Natural killer cell (primary cell): ENCODE measurements at regions not wholly inside any gene's neighbourhood (a gene's known extent, or its start where the extent isn't known, plus 50 kb on each side); places are given as distances from the start of the nearest gene placed in this dataset.

ENCODE experiments used
- ATAC-seq, 3 donors: fragments of 150-1000 bp in 2 of 3; fragments of 200-7000 bp in 1 of 3; cut with Tn5 transposase; 1 replicate in 1 of 3; 2 replicates in 2 of 3; pipeline ENCODE4 v1.10.0; 2021; ENCODE audit warnings: mild to moderate bottlenecking in 2 of 3, moderate library complexity in 2 of 3
- DNase-seq, 2 donors: peaks; one replicate each; pipeline versions ENCODE4 v3.0.0 to v3.0.0-alpha.2; 2013 to 2021; ENCODE audit warnings: mixed read lengths in 1 of 2
- H3K27ac ChIP-seq: one replicate; pipeline ENCODE4 v1.5.1; 2013; ENCODE audit warnings: mild to moderate bottlenecking, low read length
- H3K27me3 ChIP-seq: one replicate; pipeline ENCODE4 v1.6.1; 2013; ENCODE audit warnings: low read length; ENCODE audit not compliant: control insufficient read depth, insufficient read depth
- H3K36me3 ChIP-seq: one replicate; pipeline ENCODE4 v1.6.1; 2013; ENCODE audit warnings: low read length; ENCODE audit not compliant: control insufficient read depth, insufficient read depth
- H3K4me1 ChIP-seq: one replicate; pipeline ENCODE4 v1.6.1; 2013; ENCODE audit warnings: low read length; ENCODE audit not compliant: control insufficient read depth, insufficient read depth
- H3K4me3 ChIP-seq: one replicate; pipeline ENCODE4 v1.5.1; 2013; ENCODE audit warnings: low read length
- H3K9me3 ChIP-seq: one replicate; pipeline ENCODE4 v1.6.1; 2013; ENCODE audit warnings: low read length; ENCODE audit not compliant: control insufficient read depth, insufficient read depth
- H3K27ac Mint-ChIP-seq, 2 donors: one replicate each; pipeline ENCODE4 v1.8.0; 2022; ENCODE audit warnings: mild to moderate bottlenecking in 2 of 2, mixed read lengths in 2 of 2, moderate library complexity in 1 of 2
- H3K27me3 Mint-ChIP-seq, 2 donors: one replicate each; pipeline ENCODE4 v1.8.0; 2022; ENCODE audit warnings: low read depth in 2 of 2, mixed read lengths in 2 of 2
- H3K36me3 Mint-ChIP-seq: one replicate; pipeline ENCODE4 v1.8.0; 2022; ENCODE audit warnings: mixed read lengths
- H3K4me1 Mint-ChIP-seq, 2 donors: one replicate each; pipeline ENCODE4 v1.8.0; 2022; ENCODE audit warnings: mixed read lengths in 2 of 2
- H3K4me3 Mint-ChIP-seq: one replicate; pipeline ENCODE4 v1.8.0; 2022; ENCODE audit warnings: mild to moderate bottlenecking, moderate library complexity, mixed read lengths
- H3K9me3 Mint-ChIP-seq, 2 donors: one replicate each; pipeline ENCODE4 v1.8.0; 2022; ENCODE audit warnings: mixed read lengths in 2 of 2
- WGBS: methylation state at CpG from one replicate; pipeline ENCODE4 v1.1.7; 2013; ENCODE audit warnings: missing lambda C conversion rate; ENCODE audit not compliant: insufficient coverage; 5-methylcytosine and 5-hydroxymethylcytosine counted together
- intact Hi-C: fragments of 100-400 bp; cut with micrococcal nuclease; formaldehyde crosslinking; loops from one replicate; pipeline ENCODE4 v1.14.2; 2022
- TF ChIP-seq, protein P1 (sequence below): fragments of 200-600 bp; IDR thresholded peaks from one replicate; pipeline ENCODE4 v1.8.0; 2022; ENCODE audit warnings: antibody characterized with exemption

DNA sequence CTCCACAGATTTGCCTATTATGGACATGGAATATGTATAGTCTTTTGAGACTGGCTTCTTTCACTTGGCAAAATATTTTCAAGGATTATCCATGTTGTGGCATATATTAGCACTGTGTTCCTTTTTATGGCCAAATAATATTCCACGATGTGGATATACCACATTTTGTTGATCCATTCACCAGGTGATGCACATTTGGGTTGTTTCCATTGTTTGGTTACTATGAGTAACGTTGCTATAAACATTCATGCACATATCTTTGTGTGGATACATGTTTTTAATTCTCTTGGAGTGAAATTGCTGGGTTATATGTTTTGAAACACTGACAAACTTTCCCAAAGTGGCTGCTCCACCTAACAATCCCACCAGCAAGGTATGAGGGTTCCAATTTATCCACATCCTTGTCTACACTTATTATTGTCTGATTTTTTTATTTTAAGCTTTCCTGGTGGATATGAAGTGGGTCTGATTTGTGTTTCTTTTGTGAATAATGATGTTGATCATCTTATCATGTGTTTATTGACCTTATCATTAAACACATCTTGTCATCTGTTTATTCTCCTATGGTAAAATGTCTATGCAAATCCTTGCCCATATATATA, 116.2 kb upstream of the FRMD6 start:
- TF ChIP-seq, protein P1, sequence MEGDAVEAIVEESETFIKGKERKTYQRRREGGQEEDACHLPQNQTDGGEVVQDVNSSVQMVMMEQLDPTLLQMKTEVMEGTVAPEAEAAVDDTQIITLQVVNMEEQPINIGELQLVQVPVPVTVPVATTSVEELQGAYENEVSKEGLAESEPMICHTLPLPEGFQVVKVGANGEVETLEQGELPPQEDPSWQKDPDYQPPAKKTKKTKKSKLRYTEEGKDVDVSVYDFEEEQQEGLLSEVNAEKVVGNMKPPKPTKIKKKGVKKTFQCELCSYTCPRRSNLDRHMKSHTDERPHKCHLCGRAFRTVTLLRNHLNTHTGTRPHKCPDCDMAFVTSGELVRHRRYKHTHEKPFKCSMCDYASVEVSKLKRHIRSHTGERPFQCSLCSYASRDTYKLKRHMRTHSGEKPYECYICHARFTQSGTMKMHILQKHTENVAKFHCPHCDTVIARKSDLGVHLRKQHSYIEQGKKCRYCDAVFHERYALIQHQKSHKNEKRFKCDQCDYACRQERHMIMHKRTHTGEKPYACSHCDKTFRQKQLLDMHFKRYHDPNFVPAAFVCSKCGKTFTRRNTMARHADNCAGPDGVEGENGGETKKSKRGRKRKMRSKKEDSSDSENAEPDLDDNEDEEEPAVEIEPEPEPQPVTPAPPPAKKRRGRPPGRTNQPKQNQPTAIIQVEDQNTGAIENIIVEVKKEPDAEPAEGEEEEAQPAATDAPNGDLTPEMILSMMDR = no peak
- Mint-ChIP-seq H3K36me3 (no peaks in the 10 kb centered on the region), H3K27ac (no peak overlapping the region), H3K4me1 (no peaks in the 10 kb centered on the region), H3K4me3 (no peak overlapping the region), H3K27me3 (peaks cover 6 to 7% of the 10 kb centered on the region in 2 donors), H3K9me3 (no peaks in the 10 kb centered on the region)
- H3K4me3 ChIP-seq = no peak overlapping the region
- no peak for DNase-seq
- no peak for ATAC-seq
- intact Hi-C loops = no loop called here
- H3K4me1 ChIP-seq = no peaks in the 10 kb centered on the region
- no peaks in the 10 kb centered on the region for H3K36me3 ChIP-seq
- H3K27ac ChIP-seq = no peak overlapping the region
- H3K9me3 ChIP-seq = no peaks in the 10 kb centered on the region
- WGBS = 100% methylated on average over 2 of the region's 2 CpGs
- no peaks in the 10 kb centered on the region for H3K27me3 ChIP-seq

DNA sequence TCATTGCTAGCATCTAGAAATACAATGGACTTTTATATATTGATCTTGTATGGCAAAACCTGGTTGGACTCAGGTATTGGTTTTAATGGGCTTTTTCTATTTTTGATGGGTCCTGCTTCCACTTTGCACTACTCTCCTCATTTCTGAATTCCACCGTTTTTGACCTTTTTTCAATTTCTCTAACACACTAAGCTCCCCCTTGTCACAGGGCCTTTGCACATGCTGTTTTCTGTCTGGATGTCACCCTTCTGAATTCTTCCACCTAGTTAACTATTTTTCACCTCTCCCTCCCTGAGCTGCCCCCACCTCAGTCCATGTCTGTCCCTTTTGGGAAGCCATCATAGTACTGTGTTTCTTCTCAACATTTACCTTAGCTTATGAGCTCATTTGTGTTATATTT, 112.7 kb upstream of the FRMD6 start:
- Histone ChIP-seq H3K36me3 (no peaks in the 10 kb centered on the region), H3K4me1 (no peaks in the 10 kb centered on the region), H3K27ac (no peak overlapping the region), H3K9me3 (no peaks in the 10 kb centered on the region), H3K27me3 (no peaks in the 10 kb centered on the region), H3K4me3 (no peak overlapping the region)
- WGBS = 92% methylated on average over 1 of the region's 1 CpG
- Mint-ChIP-seq H3K27me3 (peaks cover 20 to 26% of the 10 kb centered on the region in 2 donors), H3K27ac (no peak overlapping the region), H3K4me1 (no peaks in the 10 kb centered on the region), H3K36me3 (no peaks in the 10 kb centered on the region), H3K9me3 (no peaks in the 10 kb centered on the region), H3K4me3 (no peak overlapping the region)
- no peak for DNase-seq
- no peak for ATAC-seq
- TF ChIP-seq, protein P1 = no peak
- intact Hi-C loops = no loop called here

DNA sequence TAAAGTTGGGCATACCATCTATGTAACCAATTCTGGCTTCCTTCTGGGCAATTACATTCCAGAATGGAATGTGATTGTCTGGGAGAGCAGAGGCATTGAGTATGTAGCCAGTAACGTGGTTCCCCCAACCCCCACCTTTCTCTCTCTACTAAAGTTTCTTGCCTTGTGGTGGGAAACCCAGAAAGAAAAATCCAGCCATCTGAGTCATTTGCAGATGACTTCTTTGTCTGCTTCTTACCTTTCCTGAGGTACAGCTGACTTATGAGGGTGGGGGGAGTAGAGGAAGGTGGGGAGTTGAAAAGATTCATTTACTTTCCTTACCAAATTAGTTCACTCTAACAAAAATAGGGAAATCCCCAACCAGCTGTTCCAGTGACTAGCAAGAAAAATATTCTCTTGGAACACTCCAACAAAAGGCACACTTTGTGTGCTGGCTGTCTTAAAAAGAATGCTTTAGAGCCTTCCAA, 112.1 kb upstream of the FRMD6 start:
- ATAC-seq (no peak), DNase-seq (no peak)
- Histone ChIP-seq H3K27me3 (no peaks in the 10 kb centered on the region), H3K36me3 (no peaks in the 10 kb centered on the region), H3K4me1 (no peaks in the 10 kb centered on the region), H3K27ac (no peak overlapping the region), H3K9me3 (no peaks in the 10 kb centered on the region), H3K4me3 (no peak overlapping the region)
- TF ChIP-seq, protein P1 = no peak
- Mint-ChIP-seq H3K27ac (no peak overlapping the region), H3K4me3 (no peak overlapping the region), H3K27me3 (peaks cover 20 to 30% of the 10 kb centered on the region in 2 donors), H3K36me3 (no peaks in the 10 kb centered on the region), H3K9me3 (no peaks in the 10 kb centered on the region), H3K4me1 (no peaks in the 10 kb centered on the region)
- intact Hi-C loops = no loop called here
- WGBS = no CpG with 5 or more reads among the region's 1 CpG

DNA sequence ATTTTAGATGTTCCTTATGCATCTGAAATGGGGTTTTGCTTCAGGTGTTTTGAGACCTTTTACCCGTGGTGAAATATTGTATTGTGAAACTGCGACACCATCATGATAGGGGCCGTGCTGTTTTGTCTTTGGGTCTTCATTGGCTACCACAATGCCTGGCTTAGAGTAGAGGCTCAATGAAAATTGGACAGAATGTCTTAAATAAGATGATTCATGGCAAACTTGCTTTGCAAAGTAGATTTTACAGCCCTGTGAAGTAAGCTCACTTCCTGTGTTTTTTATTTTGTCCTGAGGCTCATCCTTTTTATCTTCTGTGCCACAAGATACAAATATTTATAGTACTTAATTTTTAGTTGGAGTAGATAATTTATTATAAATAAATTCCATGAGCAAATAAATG, 111.3 kb upstream of the FRMD6 start:
- intact Hi-C loops = no loop called here
- H3K27me3 Mint-ChIP-seq = peaks cover 23 to 37% of the 10 kb centered on the region in 2 donors
- no peaks in the 10 kb centered on the region for H3K9me3 ChIP-seq
- no peaks in the 10 kb centered on the region for H3K9me3 Mint-ChIP-seq
- H3K4me1 Mint-ChIP-seq = no peaks in the 10 kb centered on the region
- no peak for ATAC-seq
- TF ChIP-seq, protein P1 = no peak
- no peak overlapping the region for H3K27ac ChIP-seq
- H3K27me3 ChIP-seq = no peaks in the 10 kb centered on the region
- WGBS = 98% methylated on average over 3 of the region's 3 CpGs
- no peak overlapping the region for H3K4me3 ChIP-seq
- H3K4me3 Mint-ChIP-seq = no peak overlapping the region
- no peak overlapping the region for H3K27ac Mint-ChIP-seq
- H3K4me1 ChIP-seq = no peaks in the 10 kb centered on the region
- no peaks in the 10 kb centered on the region for H3K36me3 ChIP-seq
- no peaks in the 10 kb centered on the region for H3K36me3 Mint-ChIP-seq
- no peak for DNase-seq
